OCI-LY3 (cell line): ENCODE measurements at regions not wholly inside any gene's neighbourhood (a gene's known extent, or its start where the extent isn't known, plus 50 kb on each side); places are given as distances from the start of the nearest gene placed in this dataset.

Experiments used
- H2AFZ ChIP-seq: fragments of 200-600, 300-600 bp; shearing (Covaris generic); 2 replicates; pipeline ENCODE4 v1.6.0; 2014; ENCODE audit warnings: antibody characterized with exemption, low read depth, low read length
- H3K27ac ChIP-seq: fragments of 200-600, 300-600 bp; sonication (generic); 2 replicates; pipeline ENCODE4 v1.5.1; 2014; ENCODE audit warnings: mild to moderate bottlenecking, low read length, moderate library complexity, mixed read lengths
- H3K27me3 ChIP-seq: fragments of 200-600, 300-600 bp; sonication (generic); 2 replicates; pipeline ENCODE4 v1.6.1; 2014; ENCODE audit warnings: low read depth, low read length, mixed read lengths
- H3K36me3 ChIP-seq: fragments of 200-600, 300-600 bp; sonication (generic); replicated peaks from 2 replicates; pipeline ENCODE3; 2014; ENCODE audit warnings: low read depth, low read length, mixed read lengths
- H3K4me1 ChIP-seq: fragments of 300-600, 200-600 bp; sonication (generic); 2 replicates; pipeline ENCODE4 v1.6.1; 2014; ENCODE audit warnings: low read length, mixed read lengths
- H3K4me2 ChIP-seq: fragments of 200-600, 300-600 bp; sonication (generic); 2 replicates; pipeline ENCODE4 v1.6.1; 2014; ENCODE audit warnings: low read length, mixed read lengths
- H3K4me3 ChIP-seq: fragments of 300-600, 200-600 bp; sonication (generic); 2 replicates; pipeline ENCODE4 v1.5.1; 2014; ENCODE audit warnings: antibody characterized with exemption, mild to moderate bottlenecking, low read length, moderate library complexity
- H3K79me2 ChIP-seq: fragments of 300-600, 200-600 bp; shearing (Covaris generic); 2 replicates; pipeline ENCODE4 v1.6.1; 2014; ENCODE audit warnings: mild to moderate bottlenecking, low read length, mixed read lengths
- H3K9ac ChIP-seq: fragments of 300-600, 200-600 bp; shearing (Covaris generic); 2 replicates; pipeline ENCODE4 v1.6.0; 2014; ENCODE audit warnings: mild to moderate bottlenecking, low read length, moderate library complexity
- H3K9me3 ChIP-seq: fragments of 200-600, 300-600 bp; shearing (Covaris generic); 2 replicates; pipeline ENCODE4 v1.6.1; 2014; ENCODE audit warnings: low read length, mixed read lengths; ENCODE audit not compliant: insufficient read depth
- H4K20me1 ChIP-seq: fragments of 200-600, 300-600 bp; sonication (generic); 2 replicates; pipeline ENCODE4 v1.6.1; 2016; ENCODE audit warnings: low read length, mixed read lengths; ENCODE audit not compliant: insufficient read depth
- CTCF ChIP-seq: fragments of 200-600, 300-600 bp; sonication (generic); IDR thresholded peaks from 2 replicates; pipeline ENCODE4 v1.5.1; 2014; ENCODE audit warnings: antibody characterized with exemption, low read length, low read depth
- EZH2phosphoT487 ChIP-seq: fragments of 200-600 bp; shearing (Covaris generic); IDR thresholded peaks from 2 replicates; pipeline ENCODE4 v1.6.1; 2018; ENCODE audit warnings: antibody characterized with exemption, mixed run types, low read depth

- H3K36me3 ChIP-seq, result no peaks in the 10 kb centered on the region
- H3K79me2 ChIP-seq, result no peaks in the 10 kb centered on the region
- no peaks in the 10 kb centered on the region for H4K20me1 ChIP-seq
- H3K27me3 ChIP-seq, result peaks cover 3% of the 10 kb centered on the region; the same call in 1 of the 2 replicates
- H3K4me2 ChIP-seq, result no peak overlapping the region
- H3K4me3 ChIP-seq, result no peak overlapping the region
- no peaks in the 10 kb centered on the region for H3K9me3 ChIP-seq
- H3K9ac ChIP-seq, result no peak overlapping the region
- no peak for TF ChIP-seq EZH2phosphoT487
- no peak for TF ChIP-seq CTCF
- no peak overlapping the region for H2AFZ ChIP-seq
- H3K27ac ChIP-seq, result no peak overlapping the region
- H3K4me1 ChIP-seq, result no peaks in the 10 kb centered on the region
Observed at GRCh38 chr12:11477110-11477509, 81.7 kb upstream of the PRB2 start.

GRCh38 chr12:11482955-11483354, 87.6 kb upstream of the PRB2 start:
- no peaks in the 10 kb centered on the region for H4K20me1 ChIP-seq
- H3K9ac ChIP-seq, result no peak overlapping the region
- H3K27me3 ChIP-seq, result peaks cover 9% of the 10 kb centered on the region
- peaks cover 7% of the 10 kb centered on the region for H3K4me1 ChIP-seq
- H3K36me3 ChIP-seq, result no peaks in the 10 kb centered on the region
- no peak overlapping the region for H3K27ac ChIP-seq
- H2AFZ ChIP-seq, result no peak overlapping the region
- TF ChIP-seq EZH2phosphoT487, result no peak
- TF ChIP-seq CTCF, result no peak
- no peaks in the 10 kb centered on the region for H3K79me2 ChIP-seq
- H3K4me3 ChIP-seq, result no peak overlapping the region
- no peaks in the 10 kb centered on the region for H3K9me3 ChIP-seq
- no peak overlapping the region for H3K4me2 ChIP-seq

- Histone ChIP-seq H3K27ac (no peak overlapping the region), H4K20me1 (no peaks in the 10 kb centered on the region), H3K9me3 (no peaks in the 10 kb centered on the region), H2AFZ (peak overlapping the region; percentile 99), H3K79me2 (no peaks in the 10 kb centered on the region), H3K27me3 (peaks cover 21% of the 10 kb centered on the region), H3K4me3 (peak overlapping the region; percentile 72), H3K9ac (peak overlapping the region; percentile 54), H3K36me3 (no peaks in the 10 kb centered on the region), H3K4me2 (peak overlapping the region; percentile 88), H3K4me1 (peaks cover 7% of the 10 kb centered on the region)
- TF ChIP-seq CTCF, result peak; percentile 99
- TF ChIP-seq EZH2phosphoT487, result no peak
Observed at GRCh38 chr12:11486623-11487444, 91.5 kb upstream of the PRB2 start.

- no peaks in the 10 kb centered on the region for H3K9me3 ChIP-seq
- H3K79me2 ChIP-seq, result no peaks in the 10 kb centered on the region
- no peak overlapping the region for H3K27ac ChIP-seq
- peaks cover 20% of the 10 kb centered on the region for H3K4me1 ChIP-seq
- H3K27me3 ChIP-seq, result peaks cover 5% of the 10 kb centered on the region; the same call in 1 of the 2 replicates
- no peaks in the 10 kb centered on the region for H4K20me1 ChIP-seq
- H2AFZ ChIP-seq, result no peak overlapping the region
- H3K4me2 ChIP-seq, result no peak overlapping the region
- no peaks in the 10 kb centered on the region for H3K36me3 ChIP-seq
- TF ChIP-seq CTCF, result no peak
- TF ChIP-seq EZH2phosphoT487, result no peak
- no peak overlapping the region for H3K9ac ChIP-seq
- H3K4me3 ChIP-seq, result no peak overlapping the region
Observed at GRCh38 chr12:11496157-11496851, 100.9 kb upstream of the PRB2 start.
